ENCODE measurements at regions not wholly inside any gene's neighbourhood (a gene's known extent, or its start where the extent isn't known, plus 50 kb on each side); places are given as distances from the start of the nearest gene placed in this dataset.

GRCh38 chr9:13032585-13032984 is 246.9 kb downstream of the MPDZ start:
- no peak for TF ChIP-seq CTCF (IDR thresholded peaks at IDR 0.05)
- no peak for TF ChIP-seq EZH2 (IDR thresholded peaks at IDR 0.05)
- no peak for TF ChIP-seq EZH2phosphoT487 (IDR thresholded peaks at IDR 0.05)
